HS-5 (cell line): ENCODE measurements at regions not wholly inside any gene's neighbourhood (a gene's known extent, or its start where the extent isn't known, plus 50 kb on each side); places are given as distances from the start of the nearest gene placed in this dataset.
"Not testable (repeated sequence)": the region's sequence is repeated elsewhere in the genome, so short reads cannot be mapped to it uniquely, and the experiment has no call there.

Source experiments
- DNase-seq: peaks from one replicate; pipeline ENCODE4 v3.0.0-alpha.2; 2012; ENCODE audit warnings: low read depth

GRCh38 chr6:131336596-131336995 lies 201.3 kb downstream of the AKAP7 start:
- DNase-seq = no peak

GRCh38 chr6:131346896-131347295 lies 211.6 kb downstream of the AKAP7 start:
- DNase-seq = not testable (repeated sequence)

GRCh38 chr6:131348572-131348971 lies 213.3 kb downstream of the AKAP7 start:
- no peak for DNase-seq

- no peak for DNase-seq
Observed at GRCh38 chr6:131349199-131349598, 213.9 kb downstream of the AKAP7 start.

GRCh38 chr6:131353106-131353505 lies 217.8 kb downstream of the AKAP7 start:
- no peak for DNase-seq

GRCh38 chr6:131353876-131354275 lies 218.6 kb downstream of the AKAP7 start:
- no peak for DNase-seq

- DNase-seq = no peak
Observed at GRCh38 chr6:131354356-131354755, 218.7 kb upstream of the ARG1 start.

GRCh38 chr6:131356161-131356560 lies 216.9 kb upstream of the ARG1 start:
- no peak for DNase-seq

GRCh38 chr6:131357501-131357900 lies 215.5 kb upstream of the ARG1 start:
- no peak for DNase-seq

GRCh38 chr6:131362070-131362469 lies 211.0 kb upstream of the ARG1 start:
- peak; percentile 22 for DNase-seq

GRCh38 chr6:131362696-131363095 lies 210.3 kb upstream of the ARG1 start:
- DNase-seq = no peak

GRCh38 chr6:131363947-131364834 lies 208.8 kb upstream of the ARG1 start:
- DNase-seq = no peak

GRCh38 chr6:131366223-131366622 lies 206.8 kb upstream of the ARG1 start:
- DNase-seq = no peak

- no peak for DNase-seq
Observed at GRCh38 chr6:131367206-131367873, 205.7 kb upstream of the ARG1 start.

GRCh38 chr6:131368198-131368911 lies 204.7 kb upstream of the ARG1 start:
- DNase-seq = no peak

GRCh38 chr6:131372535-131372934 lies 200.5 kb upstream of the ARG1 start:
- DNase-seq = no peak

GRCh38 chr6:131377112-131377705 lies 195.8 kb upstream of the ARG1 start:
- no peak for DNase-seq

GRCh38 chr6:131378874-131379273 lies 194.2 kb upstream of the ARG1 start:
- no peak for DNase-seq

GRCh38 chr6:131379948-131380347 lies 193.1 kb upstream of the ARG1 start:
- peak; percentile 64 for DNase-seq

- DNase-seq = no peak
Observed at GRCh38 chr6:131381052-131381708, 191.8 kb upstream of the ARG1 start.

- no peak for DNase-seq
Observed at GRCh38 chr6:131381709-131382093, 191.3 kb upstream of the ARG1 start.

GRCh38 chr6:131382631-131383030 lies 190.4 kb upstream of the ARG1 start:
- DNase-seq = no peak
